CD4-positive, alpha-beta T cell (primary cell): ENCODE measurements at regions not wholly inside any gene's neighbourhood (a gene's known extent, or its start where the extent isn't known, plus 50 kb on each side); places are given as distances from the start of the nearest gene placed in this dataset.

Source experiments
- ATAC-seq: fragments of 200-7000 bp; cut with Tn5 transposase; one replicate; pipeline ENCODE4 v1.10.0; 2022; ENCODE audit warnings: mild to moderate bottlenecking; ENCODE audit not compliant: poor library complexity
- CTCF ChIA-PET: fragments of 350-600 bp; sonication (Branson Sonifier 250); formaldehyde crosslinking; loops from one replicate; lab custom pipeline; 2021; ENCODE audit warnings: antibody characterized with exemption, inconsistent platforms; lab: Charles Lee
- POLR2A ChIA-PET: fragments of 350-600 bp; sonication (Branson Sonifier 250); formaldehyde crosslinking; loops from one replicate; lab custom pipeline; 2021; ENCODE audit warnings: antibody characterized with exemption, inconsistent platforms; lab: Charles Lee
- DNase-seq, 14 experiments: peaks; one replicate each; pipeline ENCODE4 v3.0.0-alpha.2; 2013 to 2020; ENCODE audit warnings: mixed read lengths in 2 of 14
- H3K27ac ChIP-seq, 2 donors: one replicate each; pipeline versions ENCODE4 v1.5.1 to v1.7.0; 2013; ENCODE audit warnings: low read length in 2 of 2, low read depth in 1 of 2, mild to moderate bottlenecking in 1 of 2
- H3K27me3 ChIP-seq, 2 experiments: 1 replicate in 1 of 2; 2 replicates in 1 of 2; pipeline versions ENCODE4 v1.6.1 to v1.7.0; 2013; ENCODE audit warnings: low read length in 2 of 2, control low read depth in 1 of 2, mild to moderate bottlenecking in 1 of 2, moderate library complexity in 1 of 2; ENCODE audit not compliant: insufficient read depth in 2 of 2, control insufficient read depth in 1 of 2
- H3K36me3 ChIP-seq: one replicate; pipeline ENCODE4 v1.6.1; 2013; ENCODE audit warnings: low read length, control low read depth; ENCODE audit not compliant: insufficient read depth
- H3K4me1 ChIP-seq: one replicate; pipeline ENCODE4 v1.6.1; 2013; ENCODE audit warnings: low read length, control low read depth; ENCODE audit not compliant: insufficient read depth
- H3K4me3 ChIP-seq: one replicate; pipeline ENCODE4 v1.5.1; 2013; ENCODE audit warnings: mild to moderate bottlenecking, low read length, moderate library complexity
- H3K9me3 ChIP-seq, 2 experiments: 1 replicate in 1 of 2; 2 replicates in 1 of 2; pipeline versions ENCODE4 v1.6.1 to v1.7.0; 2013; ENCODE audit warnings: low read length in 2 of 2, mild to moderate bottlenecking in 2 of 2, control low read depth in 1 of 2, moderate library complexity in 1 of 2; ENCODE audit not compliant: control insufficient read depth in 1 of 2, insufficient read depth in 1 of 2
- H3K27ac Mint-ChIP-seq: one replicate; pipeline ENCODE4 v1.8.0; 2020; ENCODE audit warnings: mixed read lengths
- H3K27me3 Mint-ChIP-seq: one replicate; pipeline ENCODE4 v1.8.0; 2021; ENCODE audit warnings: mixed read lengths
- H3K36me3 Mint-ChIP-seq: one replicate; pipeline ENCODE4 v1.8.0; 2021; ENCODE audit warnings: low read depth, mixed read lengths
- H3K4me1 Mint-ChIP-seq: one replicate; pipeline ENCODE4 v1.8.0; 2021; ENCODE audit warnings: low read depth, mixed read lengths
- H3K4me3 Mint-ChIP-seq: one replicate; pipeline ENCODE4 v1.8.0; 2020; ENCODE audit warnings: mild to moderate bottlenecking, mixed read lengths
- H3K9me3 Mint-ChIP-seq: one replicate; pipeline ENCODE4 v1.8.0; 2020; ENCODE audit warnings: mixed read lengths
- CTCF ChIP-seq: fragments of 200-600 bp; IDR thresholded peaks from one replicate; pipeline ENCODE4 v1.8.0; 2022; ENCODE audit warnings: antibody characterized with exemption, mild to moderate bottlenecking
- intact Hi-C, 2 experiments: fragments of 100-400 bp; cut with DNase I in 1 of 2; cut with micrococcal nuclease in 1 of 2; formaldehyde crosslinking; loops; one replicate each; pipeline versions ENCODE4 v1.15.1 to v1.9.0; 2023 to 2025; cut with DNase I, micrococcal nuclease

DNA sequence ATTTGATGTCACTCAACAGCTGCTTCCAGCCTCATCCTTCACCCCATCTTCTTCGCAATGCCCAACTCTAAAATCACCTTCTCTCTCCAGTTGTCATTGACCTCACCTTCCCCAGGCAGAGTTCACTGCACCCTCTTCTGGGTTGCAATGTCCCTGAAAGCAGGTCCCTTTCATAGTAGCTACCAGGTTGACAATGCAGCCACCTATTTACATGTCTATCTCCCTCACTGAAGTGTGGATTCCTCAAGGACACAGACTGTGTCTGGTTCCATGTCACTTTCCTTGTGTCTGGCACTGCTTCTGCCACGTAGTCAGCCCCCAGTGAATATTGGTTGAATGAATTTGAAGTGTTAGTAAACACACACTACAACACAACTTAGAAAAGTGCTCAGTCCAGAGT, 445.5 kb upstream of the WWC1 start:
- TF ChIP-seq CTCF: no peak
- intact Hi-C loops: no loop called here
- POLR2A ChIA-PET: no interaction called here
- H3K27me3 Mint-ChIP-seq: no peaks in the 10 kb centered on the region
- peaks cover 10% of the 10 kb centered on the region for H3K9me3 Mint-ChIP-seq
- Histone ChIP-seq H3K27me3 (no peaks in the 10 kb centered on the region), H3K27ac (no peak overlapping the region), H3K4me3 (no peak overlapping the region), H3K36me3 (no peaks in the 10 kb centered on the region), H3K9me3 (no peaks in the 10 kb centered on the region), H3K4me1 (no peaks in the 10 kb centered on the region)
- H3K36me3 Mint-ChIP-seq: no peaks in the 10 kb centered on the region
- ATAC-seq (no peak), DNase-seq (no peak)
- CTCF ChIA-PET: no interaction called here
- no peak overlapping the region for H3K27ac Mint-ChIP-seq
- H3K4me3 Mint-ChIP-seq: no peak overlapping the region
- H3K4me1 Mint-ChIP-seq: no peaks in the 10 kb centered on the region

DNA sequence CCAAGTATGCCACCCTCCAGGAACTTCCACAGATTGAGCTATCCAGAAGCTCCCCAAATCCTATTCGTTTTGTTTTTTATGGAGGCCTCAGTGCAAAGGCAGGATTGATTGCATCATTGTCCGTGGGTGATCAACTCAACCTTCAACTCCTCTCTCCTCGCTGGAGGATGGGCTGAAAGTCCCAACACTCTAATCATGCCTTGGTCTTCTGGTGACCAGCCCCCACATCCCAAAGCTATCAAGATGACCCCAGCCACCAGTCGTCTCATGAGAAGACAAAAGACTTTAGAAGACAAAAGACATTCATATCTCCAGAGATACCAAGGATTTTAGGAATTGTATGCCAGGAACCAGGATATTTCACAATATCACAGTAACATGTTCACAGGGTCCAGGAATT, 441.6 kb upstream of the WWC1 start:
- no peaks in the 10 kb centered on the region for H3K4me1 Mint-ChIP-seq
- DNase-seq (no peak), ATAC-seq (no peak)
- peaks cover 3% of the 10 kb centered on the region for H3K9me3 Mint-ChIP-seq
- H3K27ac Mint-ChIP-seq: no peak overlapping the region
- ChIA-PET POLR2A (no interaction called here), CTCF (no interaction called here)
- no peak for TF ChIP-seq CTCF
- Histone ChIP-seq H3K27me3 (no peaks in the 10 kb centered on the region), H3K4me1 (no peaks in the 10 kb centered on the region), H3K27ac (no peak overlapping the region), H3K9me3 (no peaks in the 10 kb centered on the region), H3K36me3 (no peaks in the 10 kb centered on the region), H3K4me3 (no peak overlapping the region)
- no peak overlapping the region for H3K4me3 Mint-ChIP-seq
- H3K27me3 Mint-ChIP-seq: no peaks in the 10 kb centered on the region
- no peaks in the 10 kb centered on the region for H3K36me3 Mint-ChIP-seq
- intact Hi-C loops: no loop called here

DNA sequence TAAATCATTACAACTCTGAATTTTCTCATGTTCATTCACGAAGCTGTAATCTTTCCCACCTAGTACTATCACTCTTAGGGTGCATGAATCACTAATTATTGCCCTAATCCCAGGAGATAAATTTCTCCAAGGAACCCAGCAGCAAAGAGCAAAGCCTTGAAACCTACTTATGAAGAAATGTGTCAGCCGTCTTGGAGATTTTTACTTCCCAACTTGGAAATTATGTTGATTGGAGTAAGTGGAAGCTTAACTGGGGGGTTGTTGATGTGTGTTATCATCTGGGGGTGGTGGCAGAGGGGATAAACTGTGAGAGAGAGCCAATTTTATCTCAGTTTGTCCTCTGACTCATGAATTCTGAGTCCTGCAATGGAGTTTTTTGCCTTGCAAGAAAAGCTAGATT, 440.5 kb upstream of the WWC1 start:
- H3K27me3 Mint-ChIP-seq: no peaks in the 10 kb centered on the region
- H3K27me3 ChIP-seq: no peaks in the 10 kb centered on the region
- POLR2A ChIA-PET: no interaction called here
- H3K27ac Mint-ChIP-seq: no peak overlapping the region
- H3K4me3 Mint-ChIP-seq: no peak overlapping the region
- peaks cover 3% of the 10 kb centered on the region for H3K9me3 Mint-ChIP-seq
- H3K4me3 ChIP-seq: no peak overlapping the region
- H3K4me1 Mint-ChIP-seq: no peaks in the 10 kb centered on the region
- CTCF ChIA-PET: no interaction called here
- no peak for TF ChIP-seq CTCF
- no peak for ATAC-seq
- no peaks in the 10 kb centered on the region for H3K9me3 ChIP-seq
- H3K4me1 ChIP-seq: no peaks in the 10 kb centered on the region
- no peaks in the 10 kb centered on the region for H3K36me3 ChIP-seq
- DNase-seq: no peak
- H3K27ac ChIP-seq: no peak overlapping the region
- H3K36me3 Mint-ChIP-seq: no peaks in the 10 kb centered on the region
- intact Hi-C loops: no loop called here
